Neuronal stem cell (in vitro differentiated cells): ENCODE measurements at regions not wholly inside any gene's neighbourhood (a gene's known extent, or its start where the extent isn't known, plus 50 kb on each side); places are given as distances from the start of the nearest gene placed in this dataset.

ENCODE experiments used
- DNase-seq: peaks from one replicate; pipeline ENCODE4 v3.0.0-alpha.2; 2013; ENCODE audit warnings: low spot score
- H2AFZ ChIP-seq: one replicate; pipeline ENCODE4 v1.6.1; 2013; ENCODE audit warnings: mild to moderate bottlenecking, low read length, inconsistent platforms
- H2AK5ac ChIP-seq: 2 replicates; pipeline ENCODE4 v1.6.1; 2013; ENCODE audit warnings: low read depth, mild to moderate bottlenecking, inconsistent platforms, low read length, moderate library complexity, mixed read lengths
- H2BK120ac ChIP-seq: 2 replicates; pipeline ENCODE4 v1.6.1; 2013; ENCODE audit warnings: low read depth, mild to moderate bottlenecking, inconsistent platforms, low read length, moderate library complexity, mixed read lengths
- H2BK12ac ChIP-seq: one replicate; pipeline ENCODE4 v1.6.1; 2013; ENCODE audit warnings: low read length, inconsistent platforms
- H2BK15ac ChIP-seq: 2 replicates; pipeline ENCODE4 v1.6.1; 2013; ENCODE audit warnings: mild to moderate bottlenecking, low read length, inconsistent platforms, mixed read lengths
- H2BK5ac ChIP-seq: one replicate; pipeline ENCODE4 v1.6.1; 2013; ENCODE audit warnings: inconsistent platforms, mild to moderate bottlenecking, low read length, moderate library complexity
- H3K14ac ChIP-seq: one replicate; pipeline ENCODE4 v1.6.1; 2013; ENCODE audit warnings: low read length, inconsistent platforms
- H3K18ac ChIP-seq: 2 replicates; pipeline ENCODE4 v1.6.1; 2013; ENCODE audit warnings: low read length, inconsistent platforms
- H3K23ac ChIP-seq: 2 replicates; pipeline ENCODE4 v1.6.1; 2013; ENCODE audit warnings: low read depth, mild to moderate bottlenecking, mixed read lengths, low read length, inconsistent platforms; ENCODE audit not compliant: poor library complexity
- H3K27ac ChIP-seq: replicated peaks from 3 replicates; pipeline ENCODE4 v1.5.1; 2013; ENCODE audit warnings: low read length, inconsistent platforms
- H3K27me3 ChIP-seq, 3 experiments: 2 replicates each; pipeline ENCODE4 v1.6.1; 2013; ENCODE audit warnings: low read length in 3 of 3, mild to moderate bottlenecking in 2 of 3, inconsistent platforms in 1 of 3, low read depth in 1 of 3, mixed read lengths in 1 of 3, moderate library complexity in 1 of 3; ENCODE audit not compliant: control insufficient read depth in 3 of 3, insufficient read depth in 3 of 3
- H3K36me3 ChIP-seq, 2 donors: replicated peaks in 1 of 2; 2 replicates each; pipeline ENCODE4 v1.6.1; 2013; ENCODE audit warnings: low read length in 2 of 2; ENCODE audit not compliant: control insufficient read depth in 2 of 2, insufficient read depth in 2 of 2
- H3K4ac ChIP-seq: 2 replicates; pipeline ENCODE4 v1.6.1; 2013; ENCODE audit warnings: inconsistent platforms, mild to moderate bottlenecking, low read length, moderate library complexity
- H3K4me1 ChIP-seq, 2 donors: 1 replicate in 1 of 2; 2 replicates in 1 of 2; pipeline ENCODE4 v1.6.1; 2013; ENCODE audit warnings: low read length in 2 of 2, low read depth in 1 of 2; ENCODE audit not compliant: control insufficient read depth in 2 of 2, insufficient read depth in 1 of 2
- H3K4me2 ChIP-seq: one replicate; pipeline ENCODE4 v1.6.1; 2013; ENCODE audit warnings: mild to moderate bottlenecking, low read length, inconsistent platforms; ENCODE audit not compliant: insufficient read depth, poor library complexity, severe bottlenecking
- H3K4me3 ChIP-seq, 2 donors: 2 replicates each; pipeline ENCODE4 v1.5.1; 2013; ENCODE audit warnings: low read length in 2 of 2, mild to moderate bottlenecking in 2 of 2, inconsistent platforms in 1 of 2, moderate library complexity in 1 of 2
- H3K79me1 ChIP-seq: one replicate; pipeline ENCODE4 v1.6.1; 2013; ENCODE audit warnings: low read depth, mild to moderate bottlenecking, inconsistent platforms, low read length, moderate library complexity
- H3K9ac ChIP-seq: one replicate; pipeline ENCODE4 v1.6.1; 2013; ENCODE audit warnings: mild to moderate bottlenecking, low read depth, low read length, inconsistent platforms; ENCODE audit not compliant: poor library complexity
- H3K9me3 ChIP-seq, 2 donors: replicated peaks in 1 of 2; 2 replicates each; pipeline versions ENCODE3 to v1.6.1; 2013; ENCODE audit warnings: low read length in 2 of 2, mild to moderate bottlenecking in 2 of 2, inconsistent platforms in 1 of 2, low read depth in 1 of 2, mixed read lengths in 1 of 2, moderate library complexity in 1 of 2; ENCODE audit not compliant: control insufficient read depth in 2 of 2, insufficient read depth in 1 of 2
- H4K8ac ChIP-seq: one replicate; pipeline ENCODE4 v1.6.1; 2013; ENCODE audit warnings: low read depth, mild to moderate bottlenecking, inconsistent platforms, low read length, moderate library complexity
- H4K91ac ChIP-seq: one replicate; pipeline ENCODE4 v1.6.1; 2013; ENCODE audit warnings: low read length, low read depth, mild to moderate bottlenecking, inconsistent platforms; ENCODE audit not compliant: poor library complexity
- WGBS, 2 donors: extraction: QIAGEN DNeasy Blood & Tissue Kit; methylation state at CpG; one replicate each; pipeline ENCODE4 v1.1.7; 2013; ENCODE audit warnings: missing lambda C conversion rate in 2 of 2, mixed read lengths in 1 of 2; ENCODE audit not compliant: insufficient read length in 2 of 2, insufficient replicate concordance in 1 of 2; ENCODE audit errors: extremely low coverage in 2 of 2; 5-methylcytosine and 5-hydroxymethylcytosine counted together

GRCh38 chr2:10508038-10508437 is 59.9 kb upstream of the ODC1 start:
- no peak overlapping the region for H2BK120ac ChIP-seq
- no peak overlapping the region for H3K23ac ChIP-seq
- no peak overlapping the region for H2AFZ ChIP-seq
- no peak overlapping the region for H2AK5ac ChIP-seq
- no peak overlapping the region for H2BK5ac ChIP-seq
- peaks cover 3 to 4% of the 10 kb centered on the region in 2 donors for H3K4me1 ChIP-seq
- no peak overlapping the region for H4K91ac ChIP-seq
- no peak for DNase-seq
- no peak overlapping the region for H3K9ac ChIP-seq
- H3K14ac ChIP-seq, result no peak overlapping the region
- no peak overlapping the region for H3K4me3 ChIP-seq
- no peak overlapping the region for H2BK12ac ChIP-seq
- H4K8ac ChIP-seq, result no peak overlapping the region
- no peak overlapping the region for H3K4me2 ChIP-seq
- peaks cover under 1% of the 10 kb centered on the region for H3K79me1 ChIP-seq
- no peaks in the 10 kb centered on the region for H3K36me3 ChIP-seq
- no peak overlapping the region for H3K4ac ChIP-seq
- no peak overlapping the region for H2BK15ac ChIP-seq
- no peaks in the 10 kb centered on the region for H3K9me3 ChIP-seq
- H3K27ac ChIP-seq, result no peak overlapping the region
- H3K18ac ChIP-seq, result no peak overlapping the region
- peaks cover 0 to 29% (median 0%) of the 10 kb centered on the region in 3 experiments for H3K27me3 ChIP-seq

GRCh38 chr2:10507106-10507505 is 59.0 kb upstream of the ODC1 start:
- H2BK12ac ChIP-seq, result no peak overlapping the region
- no peak overlapping the region for H2AFZ ChIP-seq
- no peak overlapping the region for H2BK120ac ChIP-seq
- H2BK15ac ChIP-seq, result no peak overlapping the region
- no peak overlapping the region for H2AK5ac ChIP-seq
- H3K23ac ChIP-seq, result no peak overlapping the region
- H3K27me3 ChIP-seq, result peaks cover 0 to 33% (median 0%) of the 10 kb centered on the region in 3 experiments
- H3K4me1 ChIP-seq, result peaks cover 5 to 10% of the 10 kb centered on the region in 2 donors
- no peaks in the 10 kb centered on the region for H3K9me3 ChIP-seq
- WGBS, 2 donors, result no CpG with 5 or more reads among the region's 8 CpGs
- DNase-seq, result no peak
- no peak overlapping the region for H3K9ac ChIP-seq
- H3K4me2 ChIP-seq, result no peak overlapping the region
- no peak overlapping the region for H4K8ac ChIP-seq
- no peak overlapping the region for H3K4me3 ChIP-seq
- no peaks in the 10 kb centered on the region for H3K79me1 ChIP-seq
- H2BK5ac ChIP-seq, result no peak overlapping the region
- H3K36me3 ChIP-seq, result no peaks in the 10 kb centered on the region
- H4K91ac ChIP-seq, result no peak overlapping the region
- H3K27ac ChIP-seq, result no peak overlapping the region
- H3K14ac ChIP-seq, result peak overlapping the region; percentile 12
- peak overlapping the region; percentile 8 for H3K18ac ChIP-seq
- no peak overlapping the region for H3K4ac ChIP-seq

GRCh38 chr2:10504994-10505820 is 57.1 kb upstream of the ODC1 start:
- H3K18ac ChIP-seq, result peak overlapping the region; percentile 67
- no peak overlapping the region for H4K8ac ChIP-seq
- H2BK120ac ChIP-seq, result no peak overlapping the region
- no peak overlapping the region for H2BK12ac ChIP-seq
- H2BK5ac ChIP-seq, result no peak overlapping the region
- no peak for DNase-seq
- no CpG with 5 or more reads among the region's 13 CpGs for WGBS, 2 donors
- no peak overlapping the region for H2AFZ ChIP-seq
- no peak overlapping the region for H3K23ac ChIP-seq
- H3K9ac ChIP-seq, result no peak overlapping the region
- H3K4ac ChIP-seq, result no peak overlapping the region
- no peak overlapping the region for H3K14ac ChIP-seq
- H4K91ac ChIP-seq, result no peak overlapping the region
- H3K4me2 ChIP-seq, result no peak overlapping the region
- no peaks in the 10 kb centered on the region for H3K36me3 ChIP-seq
- H3K4me3 ChIP-seq, result no peak overlapping the region
- H3K27ac ChIP-seq, result no peak overlapping the region
- H3K27me3 ChIP-seq, result peaks cover 0 to 40% (median 0%) of the 10 kb centered on the region in 3 experiments
- H3K9me3 ChIP-seq, result no peaks in the 10 kb centered on the region
- H3K79me1 ChIP-seq, result no peaks in the 10 kb centered on the region
- H2BK15ac ChIP-seq, result no peak overlapping the region
- H3K4me1 ChIP-seq, result peaks cover 5 to 10% of the 10 kb centered on the region in 2 donors
- H2AK5ac ChIP-seq, result peak overlapping the region; percentile 58

GRCh38 chr2:10504370-10504993 is 56.4 kb upstream of the ODC1 start:
- no peak for DNase-seq
- Histone ChIP-seq H3K9me3 (no peaks in the 10 kb centered on the region), H3K9ac (no peak overlapping the region), H3K27me3 (peaks cover 0 to 47% (median 0%) of the 10 kb centered on the region in 3 experiments), H3K36me3 (no peaks in the 10 kb centered on the region), H2AFZ (no peak overlapping the region), H3K27ac (no peak overlapping the region), H2BK5ac (no peak overlapping the region), H2AK5ac (no peak overlapping the region), H3K4me1 (peaks cover 8 to 10% of the 10 kb centered on the region in 2 donors), H3K4ac (no peak overlapping the region), H2BK12ac (no peak overlapping the region), H3K14ac (no peak overlapping the region), H4K91ac (no peak overlapping the region), H3K79me1 (no peaks in the 10 kb centered on the region), H4K8ac (no peak overlapping the region), H3K4me2 (no peak overlapping the region), H3K23ac (no peak overlapping the region), H2BK15ac (no peak overlapping the region), H3K18ac (no peak overlapping the region), H2BK120ac (no peak overlapping the region), H3K4me3 (no peak overlapping the region)
- no CpG with 5 or more reads among the region's 16 CpGs for WGBS, 2 donors
